ENCODE measurements at regions not wholly inside any gene's neighbourhood (a gene's known extent, or its start where the extent isn't known, plus 50 kb on each side); places are given as distances from the start of the nearest gene placed in this dataset.
"Not testable (repeated sequence)": the region's sequence is repeated elsewhere in the genome, so short reads cannot be mapped to it uniquely, and the experiment has no call there.

- TF ChIP-seq, protein P1, sequence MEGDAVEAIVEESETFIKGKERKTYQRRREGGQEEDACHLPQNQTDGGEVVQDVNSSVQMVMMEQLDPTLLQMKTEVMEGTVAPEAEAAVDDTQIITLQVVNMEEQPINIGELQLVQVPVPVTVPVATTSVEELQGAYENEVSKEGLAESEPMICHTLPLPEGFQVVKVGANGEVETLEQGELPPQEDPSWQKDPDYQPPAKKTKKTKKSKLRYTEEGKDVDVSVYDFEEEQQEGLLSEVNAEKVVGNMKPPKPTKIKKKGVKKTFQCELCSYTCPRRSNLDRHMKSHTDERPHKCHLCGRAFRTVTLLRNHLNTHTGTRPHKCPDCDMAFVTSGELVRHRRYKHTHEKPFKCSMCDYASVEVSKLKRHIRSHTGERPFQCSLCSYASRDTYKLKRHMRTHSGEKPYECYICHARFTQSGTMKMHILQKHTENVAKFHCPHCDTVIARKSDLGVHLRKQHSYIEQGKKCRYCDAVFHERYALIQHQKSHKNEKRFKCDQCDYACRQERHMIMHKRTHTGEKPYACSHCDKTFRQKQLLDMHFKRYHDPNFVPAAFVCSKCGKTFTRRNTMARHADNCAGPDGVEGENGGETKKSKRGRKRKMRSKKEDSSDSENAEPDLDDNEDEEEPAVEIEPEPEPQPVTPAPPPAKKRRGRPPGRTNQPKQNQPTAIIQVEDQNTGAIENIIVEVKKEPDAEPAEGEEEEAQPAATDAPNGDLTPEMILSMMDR (IDR thresholded peaks at IDR 0.05): no peak
- CTCF ChIA-PET: interaction anchor here (0.9 to 8.6 kb wide), 8 partner anchors 11 to 63 kb away, joined by 3 to 133 read pairs (median 6); no protein-coding TSS in a partner anchor
- intact Hi-C loops (cut with micrococcal nuclease): no loop called here
- H3K36me3 Mint-ChIP-seq (ENCODE audit: low read depth): no peaks in the 10 kb centered on the region
- H3K27ac Mint-ChIP-seq: no peak overlapping the region
- peaks cover 25% of the 10 kb centered on the region for H3K27me3 Mint-ChIP-seq
- ATAC-seq (no peak), DNase-seq (no peak)
- no peak overlapping the region for H3K4me3 Mint-ChIP-seq
- H3K4me1 Mint-ChIP-seq (ENCODE audit: low read depth): peaks cover 12% of the 10 kb centered on the region
- H3K9me3 Mint-ChIP-seq: no peaks in the 10 kb centered on the region
- POLR2A ChIA-PET: no interaction called here
Measured at GRCh38 chr14:106620368-106620767, 1094.0 kb downstream of the TMEM121 start.

DNA sequence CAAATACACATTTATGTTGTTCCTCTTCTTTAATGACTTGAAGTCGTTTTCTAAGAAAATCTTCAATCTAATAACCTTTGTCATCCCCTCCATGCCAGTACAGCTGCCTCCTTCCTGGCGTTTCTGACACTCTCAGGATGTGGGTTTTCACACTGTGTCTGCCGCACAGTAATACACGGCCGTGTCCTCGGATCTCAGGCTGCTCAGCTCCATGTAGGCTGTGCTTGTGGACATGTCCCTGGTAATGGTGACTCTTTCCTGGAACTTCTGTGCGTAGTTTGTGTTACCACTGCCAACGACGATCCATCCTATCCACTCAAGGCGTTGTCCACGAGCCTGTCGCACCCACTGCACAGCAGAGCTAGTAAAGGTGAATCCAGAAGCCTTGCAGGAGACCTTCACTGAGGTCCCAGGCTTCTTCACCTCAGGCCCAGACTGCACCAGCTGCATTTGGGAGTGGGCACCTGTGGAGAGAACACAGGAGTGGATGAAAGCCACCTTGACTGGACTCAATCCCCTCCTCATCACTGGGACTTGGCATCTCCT, 1095.9 kb downstream of the TMEM121 start:
- H3K9me3 Mint-ChIP-seq: no peaks in the 10 kb centered on the region
- TF ChIP-seq, protein P1 (IDR thresholded peaks at IDR 0.05): no peak
- ChIA-PET POLR2A (no interaction called here), CTCF (interaction anchor here (0.7 to 8.6 kb wide), 11 partner anchors 10 to 205 kb away, joined by 3 to 133 read pairs (median 3); no protein-coding TSS in a partner anchor)
- intact Hi-C loops (cut with micrococcal nuclease): no loop called here
- ATAC-seq (peak; percentile 66), DNase-seq (peak; percentile 63)
- H3K36me3 Mint-ChIP-seq (ENCODE audit: low read depth): no peaks in the 10 kb centered on the region
- H3K27me3 Mint-ChIP-seq: peaks cover 22% of the 10 kb centered on the region
- H3K4me1 Mint-ChIP-seq (ENCODE audit: low read depth): peaks cover 12% of the 10 kb centered on the region
- H3K4me3 Mint-ChIP-seq: no peak overlapping the region
- H3K27ac Mint-ChIP-seq: no peak overlapping the region

DNA sequence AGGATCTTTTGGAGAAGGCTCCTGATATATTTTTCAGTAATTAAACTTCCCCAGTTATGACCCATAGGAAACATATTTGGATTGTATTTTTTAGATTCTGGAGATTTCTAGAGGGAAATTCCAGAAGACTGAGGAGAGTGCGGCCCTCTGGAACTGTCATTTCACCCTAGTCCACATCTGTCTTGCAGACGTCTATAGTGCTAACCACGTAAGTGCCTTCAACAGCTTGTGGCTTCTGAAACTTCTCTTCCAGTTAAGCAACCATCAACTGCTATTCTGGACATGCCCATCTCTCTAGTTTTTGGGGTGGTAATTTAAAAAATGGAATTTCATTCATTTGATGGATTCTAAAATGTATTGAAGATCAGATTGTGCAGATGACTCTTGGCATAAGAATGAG, 1098.8 kb downstream of the TMEM121 start:
- intact Hi-C loops (cut with micrococcal nuclease): no loop called here
- ChIA-PET CTCF (interaction anchor here (1.2 to 8.6 kb wide), 3 partner anchors 20 to 56 kb away, joined by 4 to 133 read pairs (median 8); no protein-coding TSS in a partner anchor), POLR2A (no interaction called here)
- Mint-ChIP-seq H3K27me3 (peaks cover 33% of the 10 kb centered on the region), H3K27ac (no peak overlapping the region), H3K4me1 (ENCODE audit: low read depth) (peaks cover 12% of the 10 kb centered on the region), H3K9me3 (no peaks in the 10 kb centered on the region), H3K4me3 (no peak overlapping the region), H3K36me3 (ENCODE audit: low read depth) (no peaks in the 10 kb centered on the region)
- ATAC-seq (no peak), DNase-seq (no peak)
- TF ChIP-seq, protein P1 (IDR thresholded peaks at IDR 0.05): no peak

- peaks cover 30% of the 10 kb centered on the region for H3K27me3 Mint-ChIP-seq
- DNase-seq; H3K27ac Mint-ChIP-seq; H3K36me3 Mint-ChIP-seq (ENCODE audit: low read depth); intact Hi-C loops (cut with micrococcal nuclease); H3K9me3 Mint-ChIP-seq; H3K4me3 Mint-ChIP-seq; POLR2A ChIA-PET; ATAC-seq: not testable (repeated sequence)
- H3K4me1 Mint-ChIP-seq (ENCODE audit: low read depth): peaks cover 12% of the 10 kb centered on the region
- CTCF ChIA-PET: interaction anchor here (0.6 to 1.8 kb wide), 15 partner anchors 8 to 202 kb away, joined by 3 to 10 read pairs (median 4); no protein-coding TSS in a partner anchor
Measured at GRCh38 chr14:106626469-106626868, 1100.1 kb downstream of the TMEM121 start.

- H3K9me3 Mint-ChIP-seq; H3K4me1 Mint-ChIP-seq (ENCODE audit: low read depth); intact Hi-C loops (cut with micrococcal nuclease); H3K4me3 Mint-ChIP-seq; POLR2A ChIA-PET; H3K27ac Mint-ChIP-seq; H3K36me3 Mint-ChIP-seq (ENCODE audit: low read depth): not testable (repeated sequence)
- CTCF ChIA-PET: interaction anchor here (0.6 to 1.8 kb wide), 16 partner anchors 9 to 203 kb away, joined by 3 to 10 read pairs (median 4); no protein-coding TSS in a partner anchor
- DNase-seq: peak; percentile 86
- TF ChIP-seq, protein P1 (IDR thresholded peaks at IDR 0.05): peak; percentile 83
- ATAC-seq: peak; percentile 79
- H3K27me3 Mint-ChIP-seq: peaks cover 30% of the 10 kb centered on the region
Measured at GRCh38 chr14:106626942-106627588, 1100.7 kb downstream of the TMEM121 start.
